T-helper 1 cell (primary cell): ENCODE measurements at regions not wholly inside any gene's neighbourhood (a gene's known extent, or its start where the extent isn't known, plus 50 kb on each side); places are given as distances from the start of the nearest gene placed in this dataset.

Source experiments
- DNase-seq, 5 donors: peaks; one replicate each; pipeline ENCODE4 v3.0.0-alpha.2; 2012 to 2020

GRCh38 chr3:107294117-107294516 lies 83.1 kb upstream of the CCDC54 start:
- DNase-seq, result no peak

- no peak for DNase-seq
Observed at GRCh38 chr3:107297597-107297996, 79.6 kb upstream of the CCDC54 start.

GRCh38 chr3:107307205-107307604 lies 70.0 kb upstream of the CCDC54 start:
- DNase-seq, result no peak

GRCh38 chr3:107308716-107309115 lies 68.5 kb upstream of the CCDC54 start:
- no peak for DNase-seq

GRCh38 chr3:107309312-107309711 lies 67.9 kb upstream of the CCDC54 start:
- no peak for DNase-seq

- DNase-seq, result no peak
Observed at GRCh38 chr3:107313711-107314110, 63.5 kb upstream of the CCDC54 start.

GRCh38 chr3:107315141-107315540 lies 62.1 kb upstream of the CCDC54 start:
- no peak for DNase-seq

- DNase-seq, result no peak
Observed at GRCh38 chr3:107323723-107324122, 53.5 kb upstream of the CCDC54 start.

GRCh38 chr3:107325446-107325845 lies 51.8 kb upstream of the CCDC54 start:
- no peak for DNase-seq
